Renal cortical epithelial cell (primary cell): ENCODE measurements at regions not wholly inside any gene's neighbourhood (a gene's known extent, or its start where the extent isn't known, plus 50 kb on each side); places are given as distances from the start of the nearest gene placed in this dataset.
"Not testable (repeated sequence)": the region's sequence is repeated elsewhere in the genome, so short reads cannot be mapped to it uniquely, and the experiment has no call there.

Experiments used
- DNase-seq: peaks from one replicate; pipeline ENCODE4 v3.0.0-alpha.2; 2011; ENCODE audit warnings: low read depth

DNA sequence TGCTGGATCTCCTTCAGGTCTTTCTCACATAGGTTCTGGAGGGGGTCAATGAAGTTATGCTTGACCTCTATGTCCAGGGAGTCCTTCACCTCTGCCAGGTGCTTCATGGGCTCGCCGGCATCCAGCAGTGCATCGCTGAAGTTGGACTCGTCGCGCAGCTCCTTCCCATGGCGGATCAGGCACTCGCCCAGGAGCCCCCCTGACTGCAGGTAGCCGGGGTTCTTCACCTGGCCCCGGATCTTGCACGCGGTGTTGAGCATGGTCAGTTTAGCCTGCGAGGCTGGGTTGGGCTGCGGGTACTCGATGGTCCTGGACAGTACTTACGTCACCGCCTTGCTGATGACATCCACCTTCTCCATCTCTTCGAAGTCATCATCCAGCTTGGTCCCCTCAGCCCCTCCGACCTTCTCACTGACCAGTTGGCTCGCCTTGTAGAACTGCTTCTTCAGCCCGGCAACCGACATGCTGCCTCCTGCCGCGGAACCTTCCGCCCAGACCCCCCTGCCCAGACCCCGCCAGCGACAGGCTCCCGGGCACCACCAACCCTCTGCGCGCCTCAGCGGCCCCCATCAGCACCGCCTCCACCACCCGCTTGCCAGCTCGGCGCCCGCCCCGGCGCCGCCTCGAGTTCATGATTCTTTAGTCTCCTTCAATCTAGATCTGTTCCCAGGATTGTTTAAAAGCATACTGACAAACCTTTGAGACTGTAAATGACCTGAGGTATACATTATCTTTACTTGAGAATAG is 99.8 kb downstream of the KPNA2 start:
- DNase-seq = no peak

DNA sequence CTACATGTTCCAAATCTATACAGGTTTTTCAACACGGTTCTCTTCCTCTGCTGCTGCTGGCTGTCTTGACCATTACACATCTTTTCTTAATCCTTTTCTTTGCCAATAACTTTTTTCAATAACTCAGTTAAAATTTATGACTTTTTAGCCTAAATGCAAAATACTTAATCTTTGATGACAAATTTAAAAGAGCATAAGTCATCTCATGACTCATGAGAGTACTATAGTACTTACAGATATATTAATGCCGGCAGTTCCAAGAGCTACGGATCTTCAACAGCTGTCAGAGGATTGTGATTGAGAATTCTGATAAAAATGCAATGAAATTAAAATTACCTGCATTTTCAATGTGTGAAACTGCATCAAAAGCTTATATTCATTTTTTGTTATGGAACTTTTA is 105.5 kb downstream of the KPNA2 start:
- DNase-seq = no peak

DNA sequence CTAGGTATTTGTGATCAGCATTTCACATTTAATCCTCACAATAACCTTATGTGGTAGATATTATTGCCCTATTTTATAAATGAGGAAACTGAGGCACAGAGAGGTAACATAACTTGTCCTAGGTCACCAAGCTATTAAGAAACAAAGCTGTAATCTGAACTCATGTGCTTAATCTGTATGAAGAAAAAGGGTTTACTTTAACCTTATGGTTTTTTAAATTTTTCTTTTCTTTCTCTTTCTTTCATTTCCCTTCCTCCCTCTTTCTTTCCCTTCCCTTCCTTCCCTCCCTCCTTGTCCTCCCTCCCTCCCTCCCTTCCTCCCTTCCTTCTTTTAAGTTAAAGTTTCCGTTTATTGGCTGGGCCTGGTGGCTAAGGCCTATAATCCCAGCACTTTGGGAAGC is 105.2 kb upstream of the AMZ2 start:
- no peak for DNase-seq

DNA sequence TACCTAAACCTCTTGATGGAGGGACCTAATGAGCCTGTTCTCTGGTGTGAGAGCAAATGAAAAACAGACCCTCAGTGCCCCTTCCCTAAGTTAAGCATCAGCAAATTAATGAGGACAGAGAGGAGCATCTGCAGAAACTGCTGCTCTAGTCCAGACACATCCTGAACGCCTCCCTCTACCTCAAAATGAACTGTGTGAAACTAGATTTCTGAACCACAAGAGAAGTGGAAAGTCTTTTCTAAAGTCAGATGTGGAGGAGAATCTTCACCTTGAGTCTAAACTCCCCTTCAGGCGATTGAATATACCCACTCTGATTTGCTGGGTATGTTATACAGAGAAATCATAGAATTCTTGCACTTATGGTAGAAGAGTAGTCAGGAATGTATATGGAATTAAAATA is 104.4 kb upstream of the AMZ2 start:
- no peak for DNase-seq

DNA sequence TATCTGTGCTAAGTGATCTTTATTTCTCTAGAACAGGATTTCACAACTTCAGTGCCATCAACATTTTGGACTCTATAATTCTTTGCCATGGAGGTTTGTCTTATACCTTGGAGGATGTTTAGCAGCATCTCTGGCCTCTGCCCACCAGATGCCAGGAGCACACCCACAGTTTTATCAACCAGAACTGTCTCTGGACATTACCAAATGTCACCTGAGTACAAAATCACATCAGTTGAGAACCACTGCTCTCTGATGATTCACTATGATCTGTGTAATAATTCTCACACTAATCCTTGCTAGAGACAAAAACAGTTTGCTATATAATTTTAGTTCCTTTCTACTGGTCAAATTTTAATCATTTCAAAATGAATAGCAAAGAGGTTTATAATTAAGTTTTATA is 102.8 kb upstream of the AMZ2 start:
- no peak for DNase-seq

DNA sequence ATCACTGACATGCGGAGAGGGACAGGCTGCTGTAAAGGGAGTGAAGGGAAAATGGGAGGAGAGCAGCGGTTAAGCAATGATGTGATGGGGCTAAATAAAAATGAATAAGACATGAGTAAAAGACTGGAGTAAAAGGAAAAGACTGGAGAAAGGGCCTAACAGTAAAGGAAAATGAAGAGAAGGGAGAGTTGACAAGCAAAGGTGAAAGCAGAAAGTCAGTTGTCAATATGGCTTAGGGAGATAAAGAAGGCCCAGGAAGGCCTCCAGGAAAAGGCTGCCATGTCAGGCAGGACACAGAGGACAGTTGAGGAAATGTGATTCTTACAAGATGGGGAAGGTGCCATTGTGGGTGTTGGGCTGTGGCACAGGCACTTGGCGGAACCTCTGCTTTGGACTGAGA is 98.9 kb upstream of the AMZ2 start:
- no peak for DNase-seq

DNA sequence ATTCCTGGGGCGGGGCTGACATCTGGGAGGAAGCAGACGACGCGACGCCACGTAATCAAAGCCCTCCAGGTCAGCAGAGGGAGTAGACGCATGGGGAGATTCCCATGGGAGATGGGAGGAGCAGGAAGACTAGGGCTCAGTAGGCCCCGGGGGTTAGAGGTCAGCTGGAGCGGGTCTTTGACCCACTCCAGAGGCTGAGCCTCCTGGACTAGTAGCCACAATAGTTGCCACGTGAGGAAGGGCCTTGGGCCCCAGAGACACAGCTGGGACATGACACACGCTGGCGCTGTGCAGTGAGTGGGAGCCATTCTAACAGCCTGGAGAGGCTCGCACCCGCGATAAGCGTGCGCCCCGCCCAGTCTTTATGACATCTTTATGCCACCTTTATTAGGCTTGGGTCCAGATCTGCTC is 95.7 kb upstream of the AMZ2 start:
- no peak for DNase-seq

DNA sequence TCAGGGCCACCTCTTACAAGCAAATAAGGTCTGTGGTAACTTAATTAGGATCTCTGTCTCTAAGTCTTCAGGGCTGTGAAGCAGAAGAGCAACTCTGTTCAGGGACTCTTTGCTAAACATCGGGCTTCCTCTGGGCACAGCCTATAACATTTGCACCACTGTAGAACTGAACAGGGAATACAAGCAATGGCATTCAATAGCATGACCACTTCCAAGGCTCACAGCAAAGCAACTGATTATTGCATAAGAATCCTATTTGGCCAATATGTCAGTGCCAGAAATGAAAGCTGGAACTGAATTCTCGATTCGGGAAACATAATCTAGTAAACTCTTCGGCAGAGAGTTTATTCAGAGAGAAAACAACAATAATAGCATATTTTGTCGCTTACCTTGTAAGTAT is 92.2 kb upstream of the AMZ2 start:
- no peak for DNase-seq

DNA sequence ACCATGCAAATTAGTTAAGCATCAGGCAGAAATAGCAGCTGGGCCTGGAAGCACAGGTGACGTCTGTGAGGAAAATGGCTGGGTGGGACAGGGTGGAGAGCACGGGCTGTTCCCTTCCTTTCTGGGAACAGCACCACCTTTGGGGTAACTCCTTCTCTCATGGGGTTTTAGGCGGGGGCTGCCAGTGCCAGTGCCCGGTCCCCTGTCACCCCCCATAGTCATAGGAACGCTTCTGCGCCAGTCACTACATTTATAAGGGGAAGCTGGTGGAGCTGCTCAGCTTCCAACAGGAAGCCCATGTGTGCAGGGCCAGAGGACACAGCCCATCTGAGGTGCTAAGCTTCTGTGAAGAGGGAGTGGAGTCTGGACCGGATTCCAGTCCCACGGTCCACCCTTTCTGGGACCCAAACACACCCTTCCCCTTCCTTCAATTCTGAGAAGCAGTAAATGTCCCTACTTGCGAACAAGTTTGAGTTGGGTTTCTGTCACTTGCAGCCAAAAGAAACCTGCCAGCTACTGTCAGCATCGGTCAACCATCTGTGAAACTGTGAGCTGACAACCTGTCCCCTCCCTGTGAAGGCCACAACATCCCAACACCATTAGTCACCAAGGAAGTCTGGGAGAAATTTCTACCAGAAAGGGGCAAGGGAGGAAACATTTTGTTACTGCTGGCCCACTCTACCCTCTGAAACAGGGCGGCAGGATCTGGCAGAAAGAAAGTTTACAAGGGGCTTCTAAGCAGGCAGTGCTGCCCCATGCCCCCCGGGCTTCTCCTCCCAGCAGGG is 86.0 kb upstream of the AMZ2 start:
- DNase-seq = peak; percentile 43

DNA sequence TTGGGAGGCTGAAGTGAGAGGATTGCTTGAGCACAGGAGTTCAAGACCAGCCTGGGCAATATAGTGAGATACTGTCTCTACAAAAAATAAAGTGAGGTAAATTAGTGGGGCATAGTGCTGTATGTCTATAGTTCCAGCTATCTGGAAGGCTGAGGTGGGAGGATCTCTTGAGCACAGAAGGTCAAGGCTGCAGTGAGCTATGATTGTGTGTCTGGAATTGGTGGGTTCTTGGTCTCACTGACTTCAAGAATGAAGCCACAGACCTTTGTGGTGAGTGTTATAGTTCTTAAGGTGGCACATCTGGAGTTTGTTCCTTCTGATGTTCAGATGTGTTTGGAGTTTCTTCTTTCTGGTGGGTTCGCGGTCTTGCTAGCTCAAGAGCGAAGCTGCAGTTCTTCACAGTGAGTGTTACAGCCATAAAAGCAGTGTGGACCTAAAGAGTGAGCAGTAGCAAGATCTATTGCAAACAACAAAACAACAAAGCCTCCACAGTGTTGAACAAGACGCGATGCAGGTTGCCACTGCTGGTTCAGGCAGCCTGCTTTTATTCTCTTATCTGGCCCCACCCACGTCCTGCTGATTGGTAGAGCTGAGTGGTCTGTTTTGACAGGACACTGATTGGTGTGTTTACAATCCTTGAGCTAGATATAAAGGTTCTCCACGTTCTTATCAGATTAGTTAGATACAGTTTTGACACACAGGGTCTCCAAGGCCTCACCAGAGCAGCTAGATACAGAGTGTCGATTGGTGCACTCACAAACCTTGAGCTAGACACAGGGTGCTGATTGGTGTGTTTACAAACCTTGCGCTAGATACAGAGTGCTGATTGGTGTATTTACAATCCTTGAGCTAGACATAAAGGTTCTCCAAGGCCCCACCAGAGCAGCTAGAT is 79.3 kb upstream of the AMZ2 start:
- not testable (repeated sequence) for DNase-seq

DNA sequence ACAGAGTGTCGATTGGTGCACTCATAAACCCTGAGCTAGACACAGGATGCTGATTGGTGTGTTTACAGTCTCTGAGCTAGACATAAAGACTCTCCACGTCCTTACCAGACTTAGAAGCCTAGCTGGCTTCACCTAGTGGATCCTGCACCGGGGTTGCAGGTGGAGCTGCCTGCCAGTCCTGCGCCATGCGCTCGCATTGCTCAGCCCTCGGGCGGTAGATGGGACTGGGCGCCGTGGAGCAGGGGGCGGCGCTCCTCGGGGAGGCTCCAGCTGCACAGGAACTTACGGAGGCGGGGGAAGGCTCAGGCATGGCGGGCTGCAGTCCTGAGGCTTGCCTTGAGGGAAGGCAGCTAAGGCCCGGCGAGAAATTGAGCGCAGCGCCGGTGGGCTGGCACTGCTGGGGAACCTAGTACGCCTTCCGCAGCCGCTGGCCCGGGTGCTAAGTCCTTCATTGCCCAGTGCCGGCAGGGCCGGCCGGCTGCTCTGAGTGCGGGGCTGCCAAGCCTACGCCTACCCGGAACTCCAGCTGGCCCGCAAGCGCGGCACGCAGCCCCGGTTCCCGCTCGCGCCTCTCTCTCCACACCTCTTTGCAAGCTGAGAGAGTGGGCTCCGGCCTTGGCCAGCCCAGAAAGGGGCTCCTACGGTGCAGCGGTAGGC is 78.5 kb upstream of the AMZ2 start:
- not testable (repeated sequence) for DNase-seq

DNA sequence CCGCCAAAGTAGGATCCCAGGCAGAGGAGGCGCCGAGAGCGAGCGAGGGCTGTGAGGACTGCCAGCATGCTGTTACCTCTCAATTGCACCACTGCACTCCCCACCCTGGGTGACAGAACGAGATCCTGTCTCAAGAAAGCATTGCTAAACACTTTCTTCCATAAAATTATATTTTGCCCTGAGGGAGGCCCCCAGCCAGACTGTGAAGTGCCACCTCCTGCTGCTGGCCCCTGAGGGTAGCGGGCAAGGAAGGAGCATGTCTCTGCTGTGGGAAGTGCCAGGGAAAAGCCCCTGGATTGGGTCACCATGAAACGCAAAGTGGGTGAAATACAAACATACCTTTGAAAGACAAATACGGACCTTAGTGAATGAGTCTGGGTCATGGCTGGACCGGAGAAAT is 78.0 kb upstream of the AMZ2 start:
- DNase-seq = no peak

DNA sequence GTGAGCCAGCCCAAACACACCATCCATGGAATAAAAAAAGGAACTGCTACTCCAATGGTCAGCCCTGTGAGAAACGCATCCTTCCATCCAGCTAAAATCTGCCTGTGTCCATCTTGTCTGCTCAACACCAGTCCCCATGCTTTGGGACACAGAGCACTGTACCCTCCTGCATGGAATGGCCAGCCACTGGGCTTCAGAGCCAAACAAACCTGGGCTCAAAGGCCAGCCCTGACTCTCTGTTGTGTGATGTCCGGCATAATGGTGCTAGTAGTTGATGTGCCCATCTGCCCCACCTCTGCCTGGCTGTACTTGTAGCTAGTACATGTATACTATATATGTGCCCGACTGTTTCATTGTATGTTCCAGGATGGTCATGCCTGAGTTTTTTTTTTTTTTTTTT is 77.6 kb upstream of the AMZ2 start:
- no peak for DNase-seq

DNA sequence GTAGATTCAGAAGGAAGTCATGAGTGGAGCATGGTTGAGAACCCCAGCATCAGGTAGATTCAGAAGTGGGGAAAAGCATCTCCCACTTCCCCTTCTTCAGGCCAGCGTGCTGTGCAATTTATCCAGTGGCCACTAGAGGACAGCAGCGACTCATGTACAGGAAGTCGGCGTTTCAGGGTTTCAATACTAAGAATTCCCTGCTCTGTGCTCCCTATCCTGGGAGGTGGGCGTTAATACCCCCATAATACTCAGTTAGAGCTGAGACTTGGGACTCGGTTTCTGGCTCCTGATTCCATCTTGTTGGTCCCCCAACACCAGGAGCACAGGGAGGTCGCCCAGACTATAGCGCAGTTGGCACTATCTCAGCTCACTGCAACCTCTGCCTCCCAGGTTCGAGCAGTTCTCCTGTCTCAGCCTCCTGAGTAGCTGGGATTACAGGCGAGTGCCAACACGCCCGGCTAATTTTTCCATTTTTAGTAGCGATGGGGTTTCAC is 75.3 kb upstream of the AMZ2 start:
- peak; percentile 46 for DNase-seq

DNA sequence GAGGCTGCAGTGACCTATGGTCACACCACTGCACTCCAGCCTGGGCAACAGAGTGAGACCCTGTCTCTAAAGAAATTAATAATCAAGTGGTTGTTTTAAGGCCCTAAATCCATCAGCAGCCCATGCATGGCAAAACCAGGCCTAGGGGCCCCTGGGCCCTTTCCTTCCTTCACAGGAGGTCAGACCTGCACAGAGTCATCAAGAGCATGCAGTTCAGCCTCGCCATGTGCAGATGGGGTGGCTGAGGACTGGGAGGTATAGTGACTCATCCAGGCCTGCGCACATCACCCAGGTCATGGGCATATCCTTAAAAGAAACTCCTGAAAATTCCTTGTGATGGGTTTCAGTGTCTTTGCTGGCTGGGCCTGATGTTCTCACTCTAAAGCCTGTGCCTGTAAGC is 72.4 kb upstream of the AMZ2 start:
- DNase-seq = no peak

DNA sequence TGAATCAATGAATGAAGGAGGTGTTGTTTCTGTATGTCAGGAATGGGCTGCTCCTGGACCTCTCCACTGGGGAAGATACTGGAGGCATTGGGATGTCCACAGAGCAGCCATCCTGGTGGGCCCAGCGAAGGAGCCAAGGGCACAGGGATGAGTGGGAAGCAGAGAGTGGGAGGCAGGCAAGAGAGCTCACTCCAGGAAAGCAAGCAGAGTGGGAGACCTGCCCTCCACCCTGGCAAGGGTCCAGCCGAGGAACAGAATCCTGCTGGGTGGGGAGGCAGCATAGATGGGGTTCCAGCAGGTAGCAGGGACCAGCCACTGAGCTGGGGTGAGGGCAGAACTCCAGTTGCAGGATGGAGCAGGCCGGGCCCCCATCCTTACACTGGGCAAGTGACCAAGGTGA is 71.9 kb upstream of the AMZ2 start:
- DNase-seq = no peak

DNA sequence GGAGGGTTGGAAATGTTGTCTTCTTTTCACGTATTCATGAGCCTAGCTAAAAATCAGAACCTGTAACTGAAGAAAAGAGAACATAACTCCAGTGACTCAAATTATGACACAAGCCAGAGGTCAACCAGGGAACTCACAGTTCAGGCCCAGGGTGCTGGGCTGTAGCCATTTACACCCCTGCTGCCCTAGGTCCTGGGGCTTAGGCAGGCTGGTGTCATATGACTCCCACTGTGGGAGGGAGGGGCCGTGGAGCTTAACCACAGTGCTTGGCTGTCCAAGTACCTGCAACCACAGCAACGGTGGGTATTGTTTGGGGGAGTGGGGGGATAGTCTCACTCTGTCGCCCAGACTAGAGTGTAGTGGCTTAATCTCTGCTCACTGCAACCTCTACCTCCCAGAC is 71.1 kb upstream of the AMZ2 start:
- DNase-seq = peak; percentile 6

DNA sequence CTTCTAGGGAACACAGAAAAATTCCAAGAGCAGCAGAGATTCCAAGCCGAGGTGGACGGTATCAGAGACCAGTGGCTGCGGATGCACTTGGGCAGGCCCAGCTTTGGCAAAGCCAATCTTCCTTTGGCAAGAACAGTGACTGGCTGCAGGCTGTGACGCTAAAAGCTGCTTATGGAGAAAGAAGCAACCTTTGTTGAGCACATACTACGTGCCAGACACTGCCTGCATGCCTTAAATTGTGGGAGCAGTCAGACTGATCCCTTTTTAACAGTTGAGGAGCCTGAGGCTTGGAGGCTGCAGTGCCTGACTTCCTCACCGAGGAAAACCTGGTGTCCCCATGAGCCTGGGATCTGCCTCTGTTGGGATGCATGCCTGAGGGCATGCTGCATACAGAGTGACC is 69.0 kb upstream of the AMZ2 start:
- no peak for DNase-seq

DNA sequence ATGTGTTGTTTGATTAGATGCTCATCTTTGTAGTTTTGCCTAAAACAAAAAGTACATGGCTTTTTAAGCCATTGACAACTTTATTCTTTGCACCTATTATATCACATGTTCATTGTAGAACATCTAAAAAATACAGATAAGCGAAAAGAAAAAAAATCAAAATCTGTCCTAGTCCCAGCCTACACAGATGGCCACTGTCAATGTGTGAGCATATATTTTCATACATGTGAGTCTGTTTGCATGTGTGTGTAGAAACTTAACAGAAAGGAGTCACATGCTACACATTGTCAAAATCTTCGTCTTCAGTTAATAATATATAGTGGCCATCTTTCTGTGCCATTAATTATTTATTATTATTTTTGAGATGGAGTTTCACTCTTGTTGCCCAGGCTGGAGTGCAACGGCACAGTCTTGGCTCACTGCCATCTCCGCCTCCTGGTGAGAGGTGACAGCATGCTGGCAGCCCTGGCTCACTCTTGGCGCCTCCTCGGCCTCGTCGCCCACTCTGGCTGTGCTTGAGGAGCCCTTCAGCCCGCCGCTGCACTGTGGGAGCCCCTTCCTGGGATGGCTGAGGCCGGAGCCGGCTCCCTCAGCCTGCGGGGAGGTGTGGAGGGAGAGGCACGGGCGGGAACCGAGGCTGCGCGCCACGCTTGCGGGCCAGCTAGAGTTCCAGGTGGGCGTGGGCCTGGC is 68.5 kb upstream of the AMZ2 start:
- no peak for DNase-seq

DNA sequence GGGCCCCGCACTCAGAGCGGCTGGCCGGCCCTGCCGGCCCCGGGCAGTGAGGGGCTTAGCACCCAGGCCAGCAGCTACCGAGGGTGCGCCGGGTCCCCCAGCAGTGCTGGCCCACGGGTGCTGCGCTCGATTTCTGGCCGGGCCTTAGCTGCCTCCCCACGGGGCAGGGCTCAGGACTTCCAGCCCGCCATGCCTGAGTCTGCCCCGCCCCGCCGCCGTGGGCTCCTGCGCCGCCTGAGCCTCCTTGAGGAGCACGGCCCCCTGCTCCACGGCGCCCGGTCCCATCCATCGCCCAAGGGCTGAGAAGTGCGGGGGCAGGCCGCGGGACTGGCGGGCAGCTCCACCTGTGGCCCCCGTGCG is 67.9 kb upstream of the AMZ2 start:
- DNase-seq = no peak

DNA sequence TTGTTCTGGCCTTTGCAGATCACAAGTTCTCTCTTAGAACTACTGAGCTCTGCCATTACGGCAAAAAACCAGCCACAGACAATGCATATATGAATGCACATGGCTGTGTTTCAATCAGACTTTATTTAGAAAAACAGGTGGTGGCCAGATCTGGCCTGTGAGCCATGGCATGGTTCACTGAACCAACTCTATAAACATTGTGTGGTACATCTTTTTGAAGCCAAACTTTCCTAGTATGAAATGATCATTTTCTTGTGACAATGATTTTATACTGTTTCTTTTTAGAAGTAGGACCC is 65.9 kb upstream of the AMZ2 start:
- DNase-seq = peak; percentile 15
